ENCODE measurements at regions not wholly inside any gene's neighbourhood (a gene's known extent, or its start where the extent isn't known, plus 50 kb on each side); places are given as distances from the start of the nearest gene placed in this dataset.
"Not testable (repeated sequence)": the region's sequence is repeated elsewhere in the genome, so short reads cannot be mapped to it uniquely, and the experiment has no call there.

DNA sequence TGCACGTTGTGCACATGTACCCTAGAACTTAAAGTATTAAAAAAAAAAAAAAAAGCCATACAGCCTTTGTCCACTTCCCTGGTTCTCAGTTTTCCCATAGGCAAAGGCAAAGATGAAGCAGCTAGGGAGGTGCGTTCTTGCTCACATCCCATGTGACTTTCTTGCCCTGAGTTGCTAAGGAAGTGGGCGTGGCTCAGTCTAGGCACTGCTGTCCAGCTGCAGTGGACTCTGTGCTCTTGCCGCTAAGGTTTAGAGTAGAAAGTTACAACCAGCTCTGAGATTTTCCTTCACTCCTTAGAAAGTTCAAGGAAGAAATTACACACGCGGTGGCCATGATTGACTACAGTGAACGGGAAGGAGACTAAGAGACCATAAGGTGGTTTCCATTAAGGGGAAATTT, 144.7 kb downstream of the NAA11 start:
- no peaks in the 10 kb centered on the region for H3K27me3 Mint-ChIP-seq

GRCh38 chr4:79178760-79179159, 147.1 kb downstream of the NAA11 start:
- no peak for DNase-seq
- Mint-ChIP-seq H3K27ac (no peak overlapping the region), H3K4me3 (no peak overlapping the region), H3K36me3 (ENCODE audit: insufficient read depth) (no peaks in the 10 kb centered on the region), H3K9me3 (peaks cover 8% of the 10 kb centered on the region in 2 donors), H3K27me3 (no peaks in the 10 kb centered on the region), H3K4me1 (ENCODE audit: low read depth in 2 of 2) (no peaks in the 10 kb centered on the region)
- ATAC-seq (replicated peaks): no peak

More for the DNA sequence above, 144.7 kb downstream of the NAA11 start:
- DNase-seq (no peak), ATAC-seq (replicated peaks) (no peak)
- no peak overlapping the region for H3K27ac Mint-ChIP-seq
- H3K36me3 Mint-ChIP-seq (ENCODE audit: insufficient read depth): no peaks in the 10 kb centered on the region
- H3K4me1 Mint-ChIP-seq (ENCODE audit: low read depth in 2 of 2): no peaks in the 10 kb centered on the region
- H3K9me3 Mint-ChIP-seq: peaks cover 8% of the 10 kb centered on the region in 2 donors
- H3K4me3 Mint-ChIP-seq: no peak overlapping the region

DNA sequence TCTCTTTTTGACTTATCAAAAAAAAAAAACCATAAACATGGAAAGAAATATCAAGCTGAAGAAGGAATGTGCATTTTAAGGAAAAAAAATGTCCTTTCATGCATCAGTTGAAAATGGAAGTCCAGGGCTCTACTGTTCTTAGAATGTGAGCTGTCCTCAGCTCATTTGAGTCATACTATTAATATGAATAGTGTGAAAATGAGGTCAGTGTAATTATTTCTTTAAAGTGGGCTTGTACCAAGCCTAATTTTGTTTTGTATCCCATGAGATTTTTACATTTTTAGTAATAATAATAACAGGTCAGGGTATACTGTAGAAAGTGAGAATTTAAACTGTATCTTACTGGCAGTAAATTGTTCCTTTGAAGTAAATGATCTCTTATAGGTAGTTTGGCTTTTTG, 148.5 kb downstream of the NAA11 start:
- Mint-ChIP-seq H3K36me3 (ENCODE audit: insufficient read depth) (no peaks in the 10 kb centered on the region), H3K9me3 (peaks cover 8 to 15% of the 10 kb centered on the region in 2 donors)
- ATAC-seq (replicated peaks): no peak

DNA sequence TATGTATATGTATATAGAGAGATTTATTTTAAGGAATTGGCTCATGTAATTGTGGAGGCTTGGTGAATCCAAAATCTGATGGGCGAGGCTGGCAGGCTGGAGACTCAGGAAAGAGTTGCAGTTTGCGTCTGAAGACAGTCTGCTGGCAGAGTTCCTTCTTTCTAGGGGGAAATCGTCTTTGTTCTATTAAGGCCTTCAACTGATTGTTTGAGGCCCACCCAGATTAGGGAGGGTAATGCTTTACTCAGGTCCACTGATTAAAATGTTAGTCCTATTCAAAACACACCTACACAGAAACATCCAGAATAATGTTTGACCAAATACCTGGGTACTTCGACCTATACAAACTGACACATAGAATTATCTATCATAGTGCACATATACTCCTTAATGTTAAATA, 149.5 kb downstream of the NAA11 start:
- DNase-seq (no peak), ATAC-seq (replicated peaks) (no peak)
- Mint-ChIP-seq H3K27ac (no peak overlapping the region), H3K27me3 (no peaks in the 10 kb centered on the region), H3K9me3 (peaks cover 7 to 15% of the 10 kb centered on the region in 2 donors), H3K4me1 (ENCODE audit: low read depth in 2 of 2) (no peaks in the 10 kb centered on the region), H3K36me3 (ENCODE audit: insufficient read depth) (no peaks in the 10 kb centered on the region), H3K4me3 (no peak overlapping the region)

More for the DNA sequence above, 148.5 kb downstream of the NAA11 start:
- Mint-ChIP-seq H3K27me3 (no peaks in the 10 kb centered on the region), H3K4me3 (no peak overlapping the region), H3K4me1 (ENCODE audit: low read depth in 2 of 2) (no peaks in the 10 kb centered on the region), H3K27ac (no peak overlapping the region)
- DNase-seq: no peak

GRCh38 chr4:79175716-79176115, 150.1 kb downstream of the NAA11 start:
- Mint-ChIP-seq H3K9me3 (peaks cover 7 to 15% of the 10 kb centered on the region in 2 donors), H3K4me1 (ENCODE audit: low read depth in 2 of 2) (no peaks in the 10 kb centered on the region), H3K4me3 (no peak overlapping the region), H3K27me3 (no peaks in the 10 kb centered on the region), H3K36me3 (ENCODE audit: insufficient read depth) (no peaks in the 10 kb centered on the region), H3K27ac (no peak overlapping the region)
- ATAC-seq (replicated peaks) (no peak), DNase-seq (no peak)

- peaks cover 4 to 11% of the 10 kb centered on the region in 2 donors for H3K9me3 Mint-ChIP-seq
- no peaks in the 10 kb centered on the region for H3K27me3 Mint-ChIP-seq
- ATAC-seq (replicated peaks): no peak
- no peaks in the 10 kb centered on the region for H3K4me1 Mint-ChIP-seq (ENCODE audit: low read depth in 2 of 2)
- no peak overlapping the region for H3K4me3 Mint-ChIP-seq
- no peaks in the 10 kb centered on the region for H3K36me3 Mint-ChIP-seq (ENCODE audit: insufficient read depth)
- H3K27ac Mint-ChIP-seq: no peak overlapping the region
- DNase-seq: no peak
Observed at GRCh38 chr4:79174490-79175252, 151.2 kb downstream of the NAA11 start.

- no peaks in the 10 kb centered on the region for H3K4me1 Mint-ChIP-seq (ENCODE audit: low read depth in 2 of 2)
- no peaks in the 10 kb centered on the region for H3K27me3 Mint-ChIP-seq
- DNase-seq (no peak), ATAC-seq (replicated peaks) (no peak)
- no peaks in the 10 kb centered on the region for H3K36me3 Mint-ChIP-seq (ENCODE audit: insufficient read depth)
- no peak overlapping the region for H3K4me3 Mint-ChIP-seq
- peaks cover 0 to 7% of the 10 kb centered on the region in 2 donors for H3K9me3 Mint-ChIP-seq
- no peak overlapping the region for H3K27ac Mint-ChIP-seq
Observed at GRCh38 chr4:79173186-79173585, 152.7 kb downstream of the NAA11 start.

GRCh38 chr4:79170077-79170476, 155.8 kb downstream of the NAA11 start:
- Mint-ChIP-seq H3K27me3 (no peaks in the 10 kb centered on the region), H3K36me3 (ENCODE audit: insufficient read depth) (no peaks in the 10 kb centered on the region), H3K4me1 (ENCODE audit: low read depth in 2 of 2) (no peaks in the 10 kb centered on the region), H3K4me3 (no peak overlapping the region), H3K9me3 (peaks cover 4 to 7% of the 10 kb centered on the region in 2 donors), H3K27ac (no peak overlapping the region)
- ATAC-seq (replicated peaks): no peak
- DNase-seq: no peak

GRCh38 chr4:79164907-79165610, 160.8 kb downstream of the NAA11 start:
- no peak for DNase-seq
- Mint-ChIP-seq H3K4me1 (ENCODE audit: low read depth in 2 of 2) (peaks cover 0 to 3% of the 10 kb centered on the region in 2 donors), H3K27ac (no peak overlapping the region), H3K27me3 (no peaks in the 10 kb centered on the region), H3K36me3 (ENCODE audit: insufficient read depth) (no peaks in the 10 kb centered on the region), H3K9me3 (peaks cover 6 to 7% of the 10 kb centered on the region in 2 donors), H3K4me3 (no peak overlapping the region)
- no peak for ATAC-seq (replicated peaks)

DNA sequence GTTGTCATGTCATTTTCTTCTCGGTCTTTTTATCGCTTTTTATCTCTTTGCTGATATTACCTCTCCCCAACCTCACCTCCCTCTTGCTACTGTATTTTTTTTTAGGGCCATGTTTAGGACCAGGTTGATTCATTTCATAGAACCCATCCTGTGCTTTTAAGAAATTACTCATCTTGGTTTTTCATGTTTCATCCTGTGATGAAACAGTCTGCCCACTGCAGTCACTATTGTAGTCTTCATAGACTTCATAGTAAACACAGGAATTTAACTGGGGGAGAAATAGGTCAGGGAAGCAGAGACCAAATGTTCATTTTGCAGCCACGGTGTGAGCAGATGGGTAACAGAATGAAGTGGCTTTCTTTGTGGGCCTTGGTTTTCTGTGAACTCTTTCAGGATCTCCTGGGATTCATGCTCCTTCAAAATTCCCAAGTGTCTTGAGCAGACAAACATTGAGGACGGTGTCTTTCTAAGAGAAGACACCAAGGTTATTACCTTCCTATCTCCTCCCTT, 161.8 kb downstream of the NAA11 start:
- Mint-ChIP-seq H3K36me3 (ENCODE audit: insufficient read depth) (no peaks in the 10 kb centered on the region), H3K4me1 (ENCODE audit: low read depth in 2 of 2) (peaks cover 0 to 3% of the 10 kb centered on the region in 2 donors), H3K4me3 (no peak overlapping the region), H3K9me3 (peaks cover 6 to 7% of the 10 kb centered on the region in 2 donors), H3K27ac (no peak overlapping the region), H3K27me3 (no peaks in the 10 kb centered on the region)
- no peak for DNase-seq
- no peak for ATAC-seq (replicated peaks)

GRCh38 chr4:79160962-79161361, 164.9 kb downstream of the NAA11 start:
- ATAC-seq (replicated peaks) (no peak), DNase-seq (no peak)
- H3K27me3 Mint-ChIP-seq: no peaks in the 10 kb centered on the region
- H3K4me1 Mint-ChIP-seq (ENCODE audit: low read depth in 2 of 2): peaks cover 0 to 3% of the 10 kb centered on the region in 2 donors
- no peak overlapping the region for H3K27ac Mint-ChIP-seq
- H3K36me3 Mint-ChIP-seq (ENCODE audit: insufficient read depth): no peaks in the 10 kb centered on the region
- H3K4me3 Mint-ChIP-seq: no peak overlapping the region
- peaks cover 2 to 7% of the 10 kb centered on the region in 2 donors for H3K9me3 Mint-ChIP-seq

DNA sequence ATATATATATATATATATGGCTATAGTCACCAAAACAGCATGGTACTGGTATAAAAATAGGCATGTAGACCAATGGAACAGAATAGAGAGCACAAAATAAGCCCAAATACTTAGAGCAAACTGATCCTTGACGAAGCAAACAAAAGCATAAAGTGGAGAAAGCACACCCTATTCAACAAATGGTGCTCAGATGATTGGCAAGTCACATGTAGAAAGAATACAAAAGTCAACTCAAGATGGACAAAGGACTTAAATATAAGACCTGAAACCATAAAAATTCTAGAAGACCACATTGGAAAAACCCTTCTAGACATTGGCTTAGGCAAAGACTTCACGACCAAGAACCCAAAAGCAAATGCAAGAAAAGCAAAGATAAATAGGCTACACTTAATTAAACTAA, 167.2 kb downstream of the NAA11 start:
- H3K27ac Mint-ChIP-seq: not testable (repeated sequence)

GRCh38 chr4:79155336-79155735, 170.5 kb downstream of the NAA11 start:
- Mint-ChIP-seq H3K9me3 (peaks cover 0 to 2% of the 10 kb centered on the region in 2 donors), H3K27me3 (no peaks in the 10 kb centered on the region), H3K27ac (no peak overlapping the region), H3K4me1 (ENCODE audit: low read depth in 2 of 2) (no peaks in the 10 kb centered on the region), H3K36me3 (ENCODE audit: insufficient read depth) (no peaks in the 10 kb centered on the region), H3K4me3 (no peak overlapping the region)
- ATAC-seq (replicated peaks) (no peak), DNase-seq (no peak)

More for the DNA sequence above, 167.2 kb downstream of the NAA11 start:
- not testable (repeated sequence) for DNase-seq; H3K4me1 Mint-ChIP-seq (ENCODE audit: low read depth in 2 of 2); H3K4me3 Mint-ChIP-seq; ATAC-seq (replicated peaks); H3K9me3 Mint-ChIP-seq; H3K36me3 Mint-ChIP-seq (ENCODE audit: insufficient read depth); H3K27me3 Mint-ChIP-seq
